Adipose tissue (tissue), 3 donors: ENCODE measurements at regions not wholly inside any gene's neighbourhood (a gene's known extent, or its start where the extent isn't known, plus 50 kb on each side); places are given as distances from the start of the nearest gene placed in this dataset.
"Not testable (repeated sequence)": the region's sequence is repeated elsewhere in the genome, so short reads cannot be mapped to it uniquely, and the experiment has no call there.

Experiments used
- H3K27ac ChIP-seq: one replicate; pipeline ENCODE4 v1.5.1; 2013; ENCODE audit warnings: low read depth, low read length
- WGBS, 3 donors: extraction: QIAGEN DNeasy Blood & Tissue Kit; methylation state at CpG; one replicate each; pipeline ENCODE4 v1.1.7; 2013; 5-methylcytosine and 5-hydroxymethylcytosine counted together
- donor health status: healthy with polysubstance abuse.
- donor health status: Bipolar disorder and iron deficiency.
- donor health status: healthy.

- whole genome bisulfite sequencing, 3 donors: 82 to 89% (median 83%) methylated on average over 2 of the region's 2 CpGs
- no peak overlapping the region for H3K27ac ChIP-seq
These were observed 795.7 kb downstream of the LTN1 start for GRCh38 chr21:28196981-28197380.

GRCh38 chr21:28193189-28193588 lies 799.5 kb downstream of the LTN1 start:
- 43 to 68% (median 63%) methylated on average over 2 of the region's 2 CpGs for WGBS, 3 donors
- H3K27ac ChIP-seq: no peak overlapping the region

DNA sequence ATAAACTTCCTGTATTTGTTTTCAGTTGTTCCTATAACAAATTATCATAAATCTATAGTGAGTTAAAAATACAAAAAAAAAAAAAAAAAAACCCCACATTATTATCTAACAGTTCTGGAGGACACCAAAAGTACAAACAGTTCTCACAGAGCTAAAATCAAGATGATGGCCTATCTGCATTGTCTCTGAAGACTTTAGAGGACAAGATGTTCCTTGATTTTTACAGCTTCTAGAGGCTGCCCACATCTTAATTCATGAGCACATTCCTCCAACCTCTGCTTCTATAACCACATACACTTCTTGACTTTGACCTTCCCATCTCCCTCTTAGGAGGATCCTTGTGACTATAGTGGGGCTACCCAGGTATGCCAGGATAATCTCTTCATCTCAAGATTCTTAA lies 806.1 kb downstream of the LTN1 start:
- no peak overlapping the region for H3K27ac ChIP-seq

- 88 to 95% (median 91%) methylated on average over 4 of the region's 4 CpGs for WGBS, 3 donors
- H3K27ac ChIP-seq: no peak overlapping the region
These were observed 810.9 kb downstream of the LTN1 start for GRCh38 chr21:28181730-28182129.

DNA sequence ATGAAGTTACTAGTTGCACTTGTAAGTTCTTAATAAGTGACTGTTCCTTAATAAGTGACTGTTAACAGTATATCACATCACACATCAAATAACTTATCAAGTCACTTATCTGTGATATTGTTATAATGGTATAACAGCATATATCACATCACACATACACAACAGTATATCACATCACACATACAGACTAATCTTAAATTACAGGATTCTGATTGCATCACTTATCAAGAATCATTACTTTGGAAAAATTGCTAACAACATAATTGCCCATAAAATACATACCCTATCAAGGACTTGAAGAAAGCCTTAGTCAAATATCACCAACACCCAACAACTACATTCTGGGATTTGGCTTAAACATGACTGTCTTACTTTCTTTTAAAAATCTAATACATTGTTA lies 813.5 kb downstream of the LTN1 start:
- no peak overlapping the region for H3K27ac ChIP-seq

DNA sequence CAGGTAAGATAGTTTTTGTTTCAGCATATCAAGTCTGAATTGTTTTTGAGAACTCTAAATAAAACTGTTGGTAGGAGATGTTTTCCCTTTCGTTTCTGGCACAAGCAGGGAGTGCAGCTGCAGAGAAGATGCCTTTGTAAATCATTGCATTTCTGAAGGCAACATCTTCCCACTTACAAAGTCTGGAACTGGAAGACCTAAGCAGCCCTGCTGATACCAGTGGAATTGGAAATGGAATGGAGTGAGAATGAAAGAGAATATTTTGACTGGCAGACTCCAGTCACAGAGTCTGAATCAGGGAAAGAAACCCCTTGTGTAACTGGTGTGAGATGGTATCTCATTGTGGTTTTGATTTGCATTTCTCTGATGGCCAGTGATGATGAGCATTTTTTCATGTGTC lies 815.6 kb downstream of the LTN1 start:
- 34 to 82% (median 41%) methylated on average over 1 of the region's 1 CpG for WGBS, 3 donors
- H3K27ac ChIP-seq: no peak overlapping the region

GRCh38 chr21:28174701-28175100 lies 818.0 kb downstream of the LTN1 start:
- no peak overlapping the region for H3K27ac ChIP-seq

GRCh38 chr21:28174006-28174405 lies 818.7 kb downstream of the LTN1 start:
- 85 to 86% (median 85%) methylated on average over 2 of the region's 2 CpGs for WGBS, 3 donors
- no peak overlapping the region for H3K27ac ChIP-seq

- H3K27ac ChIP-seq: no peak overlapping the region
- 93 to 97% (median 96%) methylated on average over 2 of the region's 2 CpGs for WGBS, 3 donors
These were observed 820.3 kb downstream of the LTN1 start for GRCh38 chr21:28172376-28172775.

GRCh38 chr21:28167366-28167765 lies 825.3 kb downstream of the LTN1 start:
- H3K27ac ChIP-seq: no peak overlapping the region

DNA sequence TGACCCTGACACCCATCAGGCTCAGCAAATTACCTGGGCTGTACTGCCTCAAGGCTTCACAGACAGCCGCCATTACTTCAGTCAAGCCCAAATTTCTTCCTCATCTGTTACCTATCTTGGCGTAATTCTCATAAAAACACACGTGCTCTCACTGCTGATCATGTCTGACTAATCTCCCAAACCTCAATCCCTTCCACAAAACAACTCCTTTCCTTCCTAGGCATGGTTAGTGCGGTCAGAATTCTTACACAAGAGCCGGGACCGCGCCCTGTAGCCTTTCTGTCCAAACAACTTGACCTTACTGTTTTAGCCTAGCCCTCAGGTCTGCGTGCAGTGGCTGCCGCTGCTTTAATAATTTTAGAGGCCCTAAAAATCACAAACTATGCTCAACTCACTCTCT lies 828.2 kb downstream of the LTN1 start:
- not testable (repeated sequence) for H3K27ac ChIP-seq
- 88 to 97% (median 89%) methylated on average over 9 of the region's 9 CpGs for WGBS, 3 donors

- 94 to 98% (median 96%) methylated on average over 14 to 15 of the region's 15 CpGs for WGBS, 3 donors
- H3K27ac ChIP-seq: not testable (repeated sequence)
These were observed 830.6 kb downstream of the LTN1 start for GRCh38 chr21:28162052-28162451.

DNA sequence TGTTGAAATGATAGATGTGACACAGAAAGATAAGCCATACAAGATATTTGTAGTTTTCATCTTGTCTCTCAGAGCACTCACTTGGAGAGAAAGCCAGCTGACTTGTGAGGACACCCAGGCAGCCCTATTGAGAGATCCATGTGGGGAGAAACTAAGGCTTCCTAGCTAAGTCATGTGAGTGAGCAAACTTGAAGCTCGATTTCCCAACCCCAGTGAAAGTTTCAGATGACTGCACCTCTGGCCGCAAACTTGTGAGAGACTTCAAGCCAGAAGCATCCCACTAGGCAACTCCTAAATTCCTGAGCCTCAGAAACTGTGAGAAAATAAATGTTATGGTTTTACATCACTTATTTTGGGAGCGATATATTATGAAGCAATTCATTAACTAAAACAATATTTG lies 832.3 kb downstream of the LTN1 start:
- 59 to 85% (median 67%) methylated on average over 3 of the region's 3 CpGs for WGBS, 3 donors
- H3K27ac ChIP-seq: no peak overlapping the region

DNA sequence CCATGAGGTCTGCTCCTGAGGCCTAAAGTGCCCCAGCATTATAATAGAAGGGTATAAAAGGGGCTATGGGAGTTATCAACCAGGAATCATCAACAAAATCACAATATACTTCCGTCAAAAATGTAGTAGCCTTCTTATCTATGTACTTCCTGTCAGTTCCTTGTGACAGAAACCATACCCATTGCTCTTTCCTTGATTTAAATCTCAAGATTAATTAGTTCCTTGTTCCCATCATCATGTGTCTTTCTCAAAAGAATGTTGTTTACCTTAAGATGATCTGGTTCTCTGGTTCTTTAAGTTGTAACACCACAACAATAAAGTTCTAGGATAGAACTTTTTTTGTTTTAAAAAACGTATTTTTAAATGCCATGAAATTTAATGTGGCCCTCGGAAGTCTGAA lies 833.3 kb downstream of the LTN1 start:
- no peak overlapping the region for H3K27ac ChIP-seq
- 54 to 69% (median 68%) methylated on average over 3 of the region's 3 CpGs for WGBS, 3 donors

DNA sequence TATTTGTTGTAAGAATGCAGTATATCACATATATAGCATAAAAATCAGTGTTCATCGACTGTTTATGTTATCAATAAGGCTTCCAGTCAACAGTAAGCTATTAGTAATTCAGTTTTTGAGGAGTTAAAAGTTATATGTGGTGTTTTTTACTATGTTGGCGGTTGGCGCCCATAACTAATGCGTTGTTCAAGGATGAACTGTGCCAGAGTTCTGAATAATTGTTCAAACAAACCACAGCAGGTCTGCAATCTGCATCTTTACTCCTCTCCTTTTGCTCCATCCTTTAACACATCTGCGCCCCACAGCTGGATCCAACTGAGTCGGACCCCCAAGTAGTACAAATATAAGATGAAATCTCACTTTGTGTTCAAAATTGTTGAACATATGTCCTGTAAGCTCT lies 836.1 kb downstream of the LTN1 start:
- 85 to 94% (median 93%) methylated on average over 6 of the region's 6 CpGs for WGBS, 3 donors
- H3K27ac ChIP-seq: no peak overlapping the region

DNA sequence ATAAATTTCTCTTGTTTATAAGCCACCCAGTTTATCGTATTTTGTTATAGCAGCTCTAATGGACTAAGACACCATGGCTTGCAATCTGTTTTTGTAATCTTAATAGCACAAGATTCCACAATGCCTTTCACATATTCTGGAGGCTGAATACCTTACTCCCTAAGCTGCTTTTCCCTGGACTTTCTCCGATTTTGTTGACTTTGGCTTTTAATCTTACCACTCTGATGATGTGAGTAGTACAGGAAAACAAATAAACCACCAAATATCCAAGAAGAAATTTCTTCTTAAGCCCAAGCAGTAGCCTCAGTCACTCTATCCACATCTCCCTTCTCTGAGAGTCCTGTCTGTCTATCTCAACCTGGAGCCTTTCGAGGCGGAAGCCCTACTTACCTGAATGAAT lies 838.6 kb downstream of the LTN1 start:
- no peak overlapping the region for H3K27ac ChIP-seq
- 60 to 92% (median 81%) methylated on average over 4 of the region's 4 CpGs for WGBS, 3 donors

- no peak overlapping the region for H3K27ac ChIP-seq
- 77 to 80% (median 79%) methylated on average over 1 of the region's 1 CpG for WGBS, 3 donors
These were observed 839.9 kb downstream of the LTN1 start for GRCh38 chr21:28152732-28153131.

DNA sequence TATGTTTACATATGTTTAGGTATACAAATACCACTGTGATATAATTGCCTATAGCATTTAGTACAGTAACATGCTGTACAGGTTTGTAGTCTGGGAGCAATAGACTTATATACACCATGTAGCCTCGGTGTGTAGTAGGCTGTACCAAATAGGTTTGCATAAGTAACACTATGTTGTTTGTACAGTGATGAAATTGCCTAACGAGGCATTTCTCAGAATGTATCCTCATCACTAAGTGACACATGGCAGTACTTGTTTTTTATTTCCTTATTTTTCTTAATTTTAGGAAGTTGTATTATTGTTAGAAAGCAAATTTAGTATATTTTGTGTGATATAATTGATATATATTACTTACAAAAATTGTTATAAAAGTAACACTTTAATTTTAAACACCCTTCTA lies 840.9 kb downstream of the LTN1 start:
- 81 to 83% (median 81%) methylated on average over 2 of the region's 2 CpGs for WGBS, 3 donors
- H3K27ac ChIP-seq: no peak overlapping the region

GRCh38 chr21:28150778-28151177 lies 841.9 kb downstream of the LTN1 start:
- no peak overlapping the region for H3K27ac ChIP-seq
- 90 to 99% (median 96%) methylated on average over 2 of the region's 2 CpGs for WGBS, 3 donors

DNA sequence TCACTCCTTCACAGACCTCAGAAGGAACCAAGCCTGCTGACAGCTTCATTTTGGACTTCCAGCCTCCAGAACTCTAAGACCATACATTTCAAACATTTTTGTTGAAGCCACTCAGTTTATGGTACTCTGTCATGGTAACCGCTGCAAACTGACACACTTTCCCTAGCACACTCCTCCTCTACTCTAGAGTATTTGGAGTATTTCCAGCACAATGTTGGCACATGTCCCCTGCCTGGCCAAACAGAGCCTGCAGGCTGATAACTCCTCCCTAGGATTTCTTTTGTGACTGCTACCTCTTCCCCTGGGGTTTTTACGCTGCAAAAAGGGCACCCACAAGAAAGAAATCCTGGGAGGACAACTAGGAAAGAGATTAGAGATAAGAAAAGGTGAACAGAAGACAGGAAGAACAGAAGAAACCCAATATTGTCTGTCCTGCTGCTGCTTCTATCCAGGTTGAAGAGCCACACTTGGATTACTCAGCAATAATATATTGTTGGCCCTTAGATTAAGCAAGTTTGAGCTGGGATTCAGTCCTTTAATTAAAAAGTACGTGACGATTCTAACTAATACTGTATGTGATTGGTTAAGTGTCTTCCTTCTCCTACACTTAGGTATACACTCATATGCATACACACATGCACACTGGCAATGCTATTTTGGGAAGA lies 844.1 kb downstream of the LTN1 start:
- 58 to 81% (median 77%) methylated on average over 4 of the region's 4 CpGs for WGBS, 3 donors
- no peak overlapping the region for H3K27ac ChIP-seq

DNA sequence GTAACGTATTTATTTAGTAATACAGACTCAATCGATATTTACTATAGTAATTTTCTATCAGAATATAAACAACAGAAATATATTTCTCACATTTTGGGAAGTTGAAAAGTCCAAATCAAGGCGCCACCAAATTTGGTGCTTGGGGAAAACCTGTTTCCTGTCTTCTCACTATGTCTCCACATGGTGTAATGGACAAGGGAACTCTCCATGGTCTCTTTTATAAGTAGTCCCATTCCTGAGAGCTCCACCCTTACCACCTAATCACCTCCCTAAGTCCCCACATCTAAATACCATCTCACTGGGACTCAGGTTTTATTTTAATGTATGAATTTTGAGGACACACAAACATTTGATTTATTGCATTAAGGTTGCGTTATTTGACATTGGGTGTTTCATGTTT lies 848.0 kb downstream of the LTN1 start:
- WGBS, 3 donors: 92 to 97% (median 97%) methylated on average over 4 of the region's 4 CpGs
- H3K27ac ChIP-seq: no peak overlapping the region
